SK-N-SH (cell line): ENCODE measurements at regions not wholly inside any gene's neighbourhood (a gene's known extent, or its start where the extent isn't known, plus 50 kb on each side); places are given as distances from the start of the nearest gene placed in this dataset.

ENCODE experiments used
- CTCF ChIA-PET: fragments of 300-600, 350-600 bp; formaldehyde crosslinking; extraction: SDS; loops from one replicate; lab custom pipeline; 2021; lab: Yijun Ruan, JAX
- POLR2A ChIA-PET: fragments of 350-600 bp; sonication (Branson Sonifier 250); formaldehyde crosslinking; extraction: SDS; loops from one replicate; lab custom pipeline; 2020; ENCODE audit warnings: antibody characterized with exemption, inconsistent platforms; lab: Yijun Ruan, JAX
- DNase-seq: peaks from one replicate; pipeline ENCODE4 v3.0.0; 2012
- H2AFZ ChIP-seq: fragments of 200-600 bp; sonication (generic); 2 replicates; pipeline ENCODE4 v1.8.1; 2016; ENCODE audit warnings: antibody characterized with exemption, mild to moderate bottlenecking, low read depth
- H3F3A ChIP-seq: fragments of 200-600 bp; sonication (generic); replicated peaks from 2 replicates; pipeline ENCODE3; 2016; ENCODE audit warnings: antibody characterized with exemption, mild to moderate bottlenecking; ENCODE audit not compliant: insufficient read depth
- H3K27ac ChIP-seq, 2 experiments: fragments of 200-500 bp in 1 of 2; fragments of 200-600 bp in 1 of 2; sonication (Bioruptor generic) in 1 of 2; sonication (generic), shearing (Covaris generic) in 1 of 2; 2 replicates each; pipeline versions ENCODE4 v1.5.1 to v1.6.1; 2014 to 2016; ENCODE audit warnings: low read depth in 2 of 2, inconsistent platforms in 1 of 2, low read length in 1 of 2, mild to moderate bottlenecking in 1 of 2, mixed read lengths in 1 of 2
- H3K27me3 ChIP-seq: fragments of 200-600 bp; sonication (generic), shearing (Covaris generic); 2 replicates; pipeline ENCODE4 v1.6.1; 2016; ENCODE audit warnings: mixed run types; ENCODE audit not compliant: insufficient read depth
- H3K36me3 ChIP-seq, 2 experiments: fragments of 200-500 bp in 1 of 2; fragments of 200-600 bp in 1 of 2; sonication (Bioruptor generic) in 1 of 2; sonication (generic) in 1 of 2; replicated peaks in 1 of 2; 2 replicates each; pipeline versions ENCODE3 to v1.5.1; 2014 to 2016; ENCODE audit warnings: low read length in 1 of 2, mild to moderate bottlenecking in 1 of 2; ENCODE audit not compliant: insufficient read depth in 2 of 2, control insufficient read depth in 1 of 2
- H3K4me1 ChIP-seq, 2 experiments: fragments of 200-500 bp in 1 of 2; fragments of 200-600 bp in 1 of 2; sonication (Bioruptor generic) in 1 of 2; sonication (generic), shearing (Covaris generic) in 1 of 2; 2 replicates each; pipeline versions ENCODE4 v1.5.1 to v1.6.1; 2014 to 2016; ENCODE audit warnings: low read depth in 1 of 2, low read length in 1 of 2, mixed run types in 1 of 2; ENCODE audit not compliant: insufficient read depth in 2 of 2, control insufficient read depth in 1 of 2
- H3K4me2 ChIP-seq: fragments of 200-600 bp; sonication (generic), shearing (Covaris generic); 2 replicates; pipeline ENCODE4 v1.6.1; 2017; ENCODE audit warnings: mixed run types
- H3K4me3 ChIP-seq, 2 experiments: fragments of 200-500 bp in 1 of 2; fragments of 200-600 bp in 1 of 2; sonication (Bioruptor generic) in 1 of 2; sonication (generic), shearing (Covaris generic) in 1 of 2; 2 replicates each; pipeline versions ENCODE4 v1.5.1 to v1.8.1; 2014 to 2016; ENCODE audit warnings: low read depth in 2 of 2, inconsistent platforms in 1 of 2, low read length in 1 of 2, mild to moderate bottlenecking in 1 of 2, mixed read lengths in 1 of 2, moderate library complexity in 1 of 2
- H3K79me2 ChIP-seq: fragments of 200-600 bp; sonication (generic); 2 replicates; pipeline ENCODE4 v1.8.1; 2017; ENCODE audit warnings: mild to moderate bottlenecking; ENCODE audit not compliant: insufficient read depth
- H3K9ac ChIP-seq: fragments of 200-600 bp; sonication (generic); 2 replicates; pipeline ENCODE4 v1.6.1; 2017; ENCODE audit warnings: mixed run types
- H3K9me2 ChIP-seq: fragments of 200-600 bp; sonication (generic); 2 replicates; pipeline ENCODE4 v1.6.1; 2017; ENCODE audit warnings: mixed run types
- H3K9me3 ChIP-seq: fragments of 200-600 bp; sonication (generic); 2 replicates; pipeline ENCODE4 v1.6.1; 2017; ENCODE audit warnings: mixed run types, mild to moderate bottlenecking, moderate library complexity
- H4K20me1 ChIP-seq: fragments of 200-600 bp; sonication (generic); 2 replicates; pipeline ENCODE4 v1.6.1; 2017; ENCODE audit warnings: mild to moderate bottlenecking, mixed run types; ENCODE audit not compliant: insufficient read depth
- CHD2 ChIP-seq: fragments of 150-350 bp; IDR thresholded peaks from 2 replicates; pipeline ENCODE4 v1.6.1; 2018; ENCODE audit warnings: low read length; ENCODE audit not compliant: partially characterized antibody
- CTCF ChIP-seq: fragments of 200-600 bp; sonication (generic); IDR thresholded peaks from 2 replicates; pipeline ENCODE4 v1.6.1; 2017; ENCODE audit warnings: antibody characterized with exemption, mild to moderate bottlenecking, moderate library complexity
- ELF1 ChIP-seq: IDR thresholded peaks from 2 replicates; pipeline ENCODE4 v1.4.0; 2012
- FOSL2 ChIP-seq: IDR thresholded peaks from 2 replicates; pipeline ENCODE4 v1.4.0; 2012; ENCODE audit warnings: low read depth, mild to moderate bottlenecking, moderate library complexity, borderline replicate concordance
- FOXJ3 ChIP-seq: sonication (generic); formaldehyde crosslinking; IDR thresholded peaks from 2 replicates; pipeline ENCODE4 v1.5.1; 2020; ENCODE audit warnings: mild to moderate bottlenecking, missing genetic modification reagents
- GATA2 ChIP-seq: sonication (generic); formaldehyde crosslinking; IDR thresholded peaks from 2 replicates; pipeline ENCODE4 v1.5.0; 2020; ENCODE audit warnings: mild to moderate bottlenecking, missing genetic modification reagents
- IRF3 ChIP-seq: fragments of 150-350 bp; IDR thresholded peaks from 2 replicates; pipeline ENCODE4 v1.6.1; 2016; ENCODE audit warnings: mild to moderate bottlenecking, low read depth, low read length
- JUND ChIP-seq: IDR thresholded peaks from 2 replicates; pipeline ENCODE4 v1.4.0; 2012
- MAX ChIP-seq: IDR thresholded peaks from 2 replicates; pipeline ENCODE4 v1.4.0; 2012; ENCODE audit warnings: low read depth
- PBX3 ChIP-seq: IDR thresholded peaks from 2 replicates; pipeline ENCODE4; 2012
- POLR2AphosphoS5 ChIP-seq: IDR thresholded peaks from 2 replicates; pipeline ENCODE4 v1.6.1; 2012; ENCODE audit warnings: low read depth, low read length
- RAD21 ChIP-seq: IDR thresholded peaks from 2 replicates; pipeline ENCODE4 v1.6.1; 2012; ENCODE audit warnings: mild to moderate bottlenecking, low read length
- RCOR1 ChIP-seq: fragments of 150-350 bp; IDR thresholded peaks from 2 replicates; pipeline ENCODE4 v1.6.1; 2017; ENCODE audit warnings: antibody characterized with exemption, low read length
- REST ChIP-seq: IDR thresholded peaks from 2 replicates; pipeline ENCODE4 v1.6.1; 2012; ENCODE audit warnings: mild to moderate bottlenecking, low read depth, low read length, moderate library complexity
- SIN3A ChIP-seq: IDR thresholded peaks from 2 replicates; pipeline ENCODE4 v1.6.1; 2012; ENCODE audit warnings: low read depth, mild to moderate bottlenecking, low read length, moderate library complexity, borderline replicate concordance
- SMC3 ChIP-seq: IDR thresholded peaks from 2 replicates; pipeline ENCODE4 v1.6.1; 2012; ENCODE audit warnings: low read depth, low read length, improper control_type of control experiment
- TEAD4 ChIP-seq: IDR thresholded peaks from 2 replicates; pipeline ENCODE4 v1.4.0; 2012; ENCODE audit warnings: mild to moderate bottlenecking, borderline replicate concordance; ENCODE audit not compliant: insufficient read depth
- USF2 ChIP-seq: fragments of 150-350 bp; IDR thresholded peaks from 2 replicates; pipeline ENCODE4 v1.6.1; 2017; ENCODE audit warnings: antibody characterized with exemption, low read length, low read depth, borderline replicate concordance
- WGBS: methylation state at CpG from one replicate; pipeline ENCODE4 v1.1.6; 2017; ENCODE audit warnings: low lambda C conversion rate; 5-methylcytosine and 5-hydroxymethylcytosine counted together

GRCh38 chr3:99186016-99186415, 284.5 kb upstream of the DCBLD2 start:
- Histone ChIP-seq H3K36me3 (no peaks in the 10 kb centered on the region), H3K9me3 (no peaks in the 10 kb centered on the region), H3K9me2 (no peaks in the 10 kb centered on the region), H4K20me1 (no peaks in the 10 kb centered on the region), H3K27ac (no peak overlapping the region), H3K4me1 (no peaks in the 10 kb centered on the region), H3F3A (no peaks in the 10 kb centered on the region), H2AFZ (no peak overlapping the region), H3K79me2 (no peaks in the 10 kb centered on the region), H3K27me3 (no peaks in the 10 kb centered on the region), H3K4me2 (no peak overlapping the region), H3K9ac (no peak overlapping the region), H3K4me3 (no peak overlapping the region)
- ChIA-PET CTCF (interaction anchor here (4.0 kb wide), 1 partner anchor 13 kb away, joined by 19 read pairs; no protein-coding TSS in a partner anchor), POLR2A (no interaction called here)
- WGBS = 5% methylated on average over 2 of the region's 2 CpGs
- no peak for DNase-seq
- no peak for TF ChIP-seq USF2
- no peak for TF ChIP-seq ELF1
- no peak for TF ChIP-seq CTCF
- TF ChIP-seq FOXJ3 (CRISPR knock-in tag) = no peak
- no peak for TF ChIP-seq RAD21
- no peak for TF ChIP-seq PBX3
- TF ChIP-seq RCOR1 = no peak

- no peaks in the 10 kb centered on the region for H3K27me3 ChIP-seq
- 3% methylated on average over 4 of the region's 4 CpGs for WGBS
- H3K9me3 ChIP-seq = no peaks in the 10 kb centered on the region; the same call in 1 of the 2 replicates
- ChIA-PET POLR2A (no interaction called here), CTCF (interaction anchor here (1.2 to 5.8 kb wide), 2 partner anchors 11 to 153 kb away, joined by 3 to 73 read pairs; no protein-coding TSS in a partner anchor)
- no peaks in the 10 kb centered on the region for H3K79me2 ChIP-seq
- H4K20me1 ChIP-seq = no peaks in the 10 kb centered on the region
- no peak overlapping the region for H3K27ac ChIP-seq
- DNase-seq = no peak
- H3F3A ChIP-seq = no peaks in the 10 kb centered on the region
- peaks cover 3% of the 10 kb centered on the region; the same call in 1 of the 2 replicates for H3K9me2 ChIP-seq
- H3K9ac ChIP-seq = no peak overlapping the region
- no peaks in the 10 kb centered on the region for H3K4me1 ChIP-seq
- no peak overlapping the region for H3K4me2 ChIP-seq
- H3K36me3 ChIP-seq = no peaks in the 10 kb centered on the region
- no peak overlapping the region for H3K4me3 ChIP-seq
- H2AFZ ChIP-seq = no peak overlapping the region
- TF ChIP-seq IRF3 (no peak), JUND (no peak), SIN3A (no peak), CHD2 (no peak), TEAD4 (no peak), GATA2 (CRISPR knock-in tag) (no peak), SMC3 (no peak), MAX (no peak), POLR2AphosphoS5 (no peak), REST (no peak), RAD21 (no peak), FOSL2 (no peak)
Observed at GRCh38 chr3:99176169-99176964, 274.9 kb upstream of the DCBLD2 start.
